A549 (cell line): ENCODE measurements at regions not wholly inside any gene's neighbourhood (a gene's known extent, or its start where the extent isn't known, plus 50 kb on each side); places are given as distances from the start of the nearest gene placed in this dataset.

Source experiments
- ATAC-seq, 2 experiments: fragments of 200-7000 bp in 1 of 2; fragments of >200 bp in 1 of 2; cut with Nextera tagmentation in 1 of 2; cut with Tn5 transposase in 1 of 2; 3 replicates each; pipeline versions ENCODE4 v1.8.0 to v1.9.1; 2018 to 2020; ENCODE audit warnings: mild to moderate bottlenecking in 1 of 2, moderate library complexity in 1 of 2
- CTCF ChIA-PET: fragments of 300-600 bp; sonication (Branson Sonifier 250); formaldehyde crosslinking; extraction: SDS; loops from one replicate; lab custom pipeline; 2021; ENCODE audit warnings: antibody characterized with exemption, inconsistent platforms; lab: Yijun Ruan, JAX
- POLR2A ChIA-PET: fragments of 350-600 bp; formaldehyde crosslinking; extraction: SDS; loops from one replicate; lab custom pipeline; 2021; ENCODE audit warnings: antibody characterized with exemption, inconsistent platforms; lab: Yijun Ruan, JAX
- DNase-seq, 2 experiments: peaks; one replicate each; pipeline versions ENCODE4 v3.0.0 to v3.0.0-alpha.2; 2011 to 2016; ENCODE audit warnings: low read depth in 1 of 2, low spot score in 1 of 2
- FAIRE-seq: peaks from 2 replicates; lab custom pipeline; 2011; peaks lifted over from hg19 to GRCh38; lab: Jason Lieb, UNC
- H3K27ac ChIP-seq, 2 experiments: fragments of >200 bp; sonication (Bioruptor Twin); formaldehyde crosslinking; 3 replicates each; pipeline ENCODE4 v1.5.1; 2016 to 2017
- H3K4me1 ChIP-seq: fragments of >200 bp; sonication (Bioruptor Twin); formaldehyde crosslinking; 3 replicates; pipeline ENCODE4 v1.6.1; 2016
- H3K4me2 ChIP-seq: fragments of >200 bp; sonication (Bioruptor Twin); formaldehyde crosslinking; 3 replicates; pipeline ENCODE4 v1.6.1; 2016
- H3K4me3 ChIP-seq: fragments of >200 bp; sonication (Bioruptor Twin); formaldehyde crosslinking; 3 replicates; pipeline ENCODE4 v1.5.1; 2016
- H3K9me3 ChIP-seq: fragments of >200 bp; sonication (Bioruptor Twin); formaldehyde crosslinking; 3 replicates; pipeline ENCODE4 v1.6.1; 2016
- CEBPB ChIP-seq, 2 experiments: fragments of >200 bp in 1 of 2; sonication (Bioruptor Twin) in 1 of 2; formaldehyde crosslinking in 1 of 2; IDR thresholded peaks; 2 replicates each; pipeline ENCODE4 v1.6.1; 2012 to 2016
- CHD2 ChIP-seq: fragments of 150-350 bp; IDR thresholded peaks from 2 replicates; pipeline ENCODE4 v1.6.1; 2014; ENCODE audit warnings: low read length; ENCODE audit not compliant: partially characterized antibody
- EHF ChIP-seq: fragments of 250-450 bp; sonication (Bioruptor Pico); IDR thresholded peaks from 2 replicates; pipeline ENCODE4 v1.5.0; 2020; ENCODE audit warnings: mild to moderate bottlenecking
- FOSB ChIP-seq: fragments of 250-450 bp; sonication (Bioruptor Pico); IDR thresholded peaks from 2 replicates; pipeline ENCODE4 v1.5.0; 2020; ENCODE audit warnings: mild to moderate bottlenecking, moderate library complexity
- GATA3 ChIP-seq: IDR thresholded peaks from 2 replicates; pipeline ENCODE4 v1.6.1; 2012; ENCODE audit warnings: borderline replicate concordance
- HEYL ChIP-seq: fragments of 250-450 bp; sonication (Bioruptor Pico); IDR thresholded peaks from 2 replicates; pipeline ENCODE4 v1.8.0; 2021; ENCODE audit warnings: mild to moderate bottlenecking, moderate library complexity
- HOXB13 ChIP-seq: fragments of 250-450 bp; sonication (Bioruptor Pico); IDR thresholded peaks from 2 replicates; pipeline ENCODE4 v1.5.0; 2020; ENCODE audit warnings: low read depth, mild to moderate bottlenecking, moderate library complexity
- JUNB ChIP-seq: fragments of >200 bp; sonication (Bioruptor Twin); formaldehyde crosslinking; IDR thresholded peaks from 2 replicates; pipeline ENCODE4 v1.6.1; 2016
- KDM5A ChIP-seq: fragments of 200-600 bp; sonication (generic); IDR thresholded peaks from 2 replicates; pipeline ENCODE4 v1.6.1; 2016; ENCODE audit warnings: antibody characterized with exemption, mild to moderate bottlenecking
- MAFK ChIP-seq: fragments of 450-650 bp; IDR thresholded peaks from 2 replicates; pipeline ENCODE4 v1.6.1; 2014; ENCODE audit not compliant: partially characterized antibody
- NFE2L2 ChIP-seq: fragments of 150-350 bp; conservative IDR thresholded peaks from 2 replicates; pipeline ENCODE4 v1.6.1; 2014; ENCODE audit warnings: low read length
- NPAS2 ChIP-seq: fragments of 250-450 bp; sonication (Bioruptor Pico); IDR thresholded peaks from 2 replicates; pipeline ENCODE4 v1.8.0; 2022; ENCODE audit warnings: mild to moderate bottlenecking, moderate library complexity, borderline replicate concordance
- PHF8 ChIP-seq: fragments of 200-600 bp; sonication (generic); IDR thresholded peaks from 2 replicates; pipeline ENCODE4 v1.6.1; 2016; ENCODE audit warnings: low read depth, mild to moderate bottlenecking, antibody characterized with exemption, moderate library complexity, borderline replicate concordance
- RAD21 ChIP-seq, 2 experiments: fragments of >200 bp in 1 of 2; sonication (Bioruptor Twin) in 1 of 2; formaldehyde crosslinking in 1 of 2; IDR thresholded peaks in 1 of 2; conservative IDR thresholded peaks in 1 of 2; 2 replicates in 1 of 2; 3 replicates in 1 of 2; pipeline ENCODE4 v1.6.1; 2012 to 2018; ENCODE audit warnings: inconsistent platforms in 1 of 2
- RCOR1 ChIP-seq: fragments of 150-350 bp; IDR thresholded peaks from 2 replicates; pipeline ENCODE4 v1.6.1; 2014; ENCODE audit warnings: antibody characterized with exemption, low read length, low read depth
- RNF2 ChIP-seq: fragments of 200-600 bp; sonication (generic); IDR thresholded peaks from 2 replicates; pipeline ENCODE4 v1.6.1; 2016; ENCODE audit warnings: low read depth, mild to moderate bottlenecking, antibody characterized with exemption, moderate library complexity, borderline replicate concordance
- TFCP2L1 ChIP-seq: fragments of 250-450 bp; sonication (Bioruptor Pico); IDR thresholded peaks from 2 replicates; pipeline ENCODE4 v1.5.0; 2021; ENCODE audit warnings: mild to moderate bottlenecking
- ZSCAN20 ChIP-seq: fragments of 250-450 bp; sonication (Bioruptor Pico); IDR thresholded peaks from 2 replicates; pipeline ENCODE4 v1.8.0; 2022; ENCODE audit warnings: mild to moderate bottlenecking, moderate library complexity
- WGBS: methylation state at CpG from one replicate; pipeline ENCODE4 v1.1.6; 2017; ENCODE audit errors: missing lambda C conversion rate; 5-methylcytosine and 5-hydroxymethylcytosine counted together
- TF ChIP-seq, protein P1 (sequence below): fragments of >200 bp; sonication (Bioruptor Twin); formaldehyde crosslinking; IDR thresholded peaks from 3 replicates; pipeline ENCODE4 v1.5.1; 2016
- TF ChIP-seq, protein P2 (sequence below): fragments of 150-350 bp; IDR thresholded peaks from 2 replicates; pipeline ENCODE4 v1.6.1; 2014; ENCODE audit warnings: low read depth, mild to moderate bottlenecking, low read length
- TF ChIP-seq, protein P3 (sequence below): IDR thresholded peaks from 2 replicates; pipeline ENCODE4 v1.6.1; 2012; ENCODE audit warnings: low read depth, borderline replicate concordance
- TF ChIP-seq, protein P4 (sequence below): fragments of 200-600 bp; sonication (generic); IDR thresholded peaks from 2 replicates; pipeline ENCODE4 v1.6.1; 2016; ENCODE audit warnings: antibody characterized with exemption, mild to moderate bottlenecking, moderate library complexity

DNA sequence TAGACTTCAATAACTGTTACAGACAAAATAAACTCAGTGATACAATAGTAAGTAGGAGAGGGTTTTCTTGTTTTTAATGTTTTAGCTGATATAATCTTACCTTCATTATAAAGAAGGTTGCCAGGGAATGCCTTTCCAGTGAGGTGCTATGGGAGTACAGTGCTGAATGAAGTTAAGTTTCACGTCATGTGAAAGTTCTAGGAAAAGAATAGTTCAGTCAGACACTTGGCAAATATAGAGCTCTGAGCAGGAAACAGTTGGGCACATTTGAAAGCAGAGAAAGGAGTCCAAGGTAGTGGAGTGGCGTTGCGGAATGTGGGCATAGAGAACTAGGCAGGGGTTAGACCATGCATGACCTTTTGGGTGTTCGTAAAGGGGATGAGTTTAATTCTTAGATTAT lies 88.6 kb upstream of the DCN start:
- H3K4me2 ChIP-seq = no peak overlapping the region
- CTCF ChIA-PET = interaction anchor here (0.6 kb wide), 1 partner anchor 1399 kb away, joined by 3 read pairs; no protein-coding TSS in a partner anchor
- no peak overlapping the region for H3K4me3 ChIP-seq
- no peaks in the 10 kb centered on the region for H3K4me1 ChIP-seq
- TF ChIP-seq PHF8 = no peak
- TF ChIP-seq, protein P1, sequence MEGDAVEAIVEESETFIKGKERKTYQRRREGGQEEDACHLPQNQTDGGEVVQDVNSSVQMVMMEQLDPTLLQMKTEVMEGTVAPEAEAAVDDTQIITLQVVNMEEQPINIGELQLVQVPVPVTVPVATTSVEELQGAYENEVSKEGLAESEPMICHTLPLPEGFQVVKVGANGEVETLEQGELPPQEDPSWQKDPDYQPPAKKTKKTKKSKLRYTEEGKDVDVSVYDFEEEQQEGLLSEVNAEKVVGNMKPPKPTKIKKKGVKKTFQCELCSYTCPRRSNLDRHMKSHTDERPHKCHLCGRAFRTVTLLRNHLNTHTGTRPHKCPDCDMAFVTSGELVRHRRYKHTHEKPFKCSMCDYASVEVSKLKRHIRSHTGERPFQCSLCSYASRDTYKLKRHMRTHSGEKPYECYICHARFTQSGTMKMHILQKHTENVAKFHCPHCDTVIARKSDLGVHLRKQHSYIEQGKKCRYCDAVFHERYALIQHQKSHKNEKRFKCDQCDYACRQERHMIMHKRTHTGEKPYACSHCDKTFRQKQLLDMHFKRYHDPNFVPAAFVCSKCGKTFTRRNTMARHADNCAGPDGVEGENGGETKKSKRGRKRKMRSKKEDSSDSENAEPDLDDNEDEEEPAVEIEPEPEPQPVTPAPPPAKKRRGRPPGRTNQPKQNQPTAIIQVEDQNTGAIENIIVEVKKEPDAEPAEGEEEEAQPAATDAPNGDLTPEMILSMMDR = no peak
- TF ChIP-seq HOXB13 (CRISPR knock-in tag) = no peak
- no peak for TF ChIP-seq RAD21 (conservative IDR thresholded peaks at IDR 0.05 in 1 of 2, IDR thresholded peaks at IDR 0.05 in 1 of 2)
- no peak for TF ChIP-seq NPAS2 (CRISPR knock-in tag)
- TF ChIP-seq, all 56 proteins: peak for 0
- POLR2A ChIA-PET = no interaction called here
- WGBS = 53% methylated on average over 4 of the region's 4 CpGs
- Histone ChIP-seq H3K9me3 (no peaks in the 10 kb centered on the region), H3K27ac (no peak overlapping the region)
- FAIRE-seq (no peak), ATAC-seq (no peak), DNase-seq (no peak)

DNA sequence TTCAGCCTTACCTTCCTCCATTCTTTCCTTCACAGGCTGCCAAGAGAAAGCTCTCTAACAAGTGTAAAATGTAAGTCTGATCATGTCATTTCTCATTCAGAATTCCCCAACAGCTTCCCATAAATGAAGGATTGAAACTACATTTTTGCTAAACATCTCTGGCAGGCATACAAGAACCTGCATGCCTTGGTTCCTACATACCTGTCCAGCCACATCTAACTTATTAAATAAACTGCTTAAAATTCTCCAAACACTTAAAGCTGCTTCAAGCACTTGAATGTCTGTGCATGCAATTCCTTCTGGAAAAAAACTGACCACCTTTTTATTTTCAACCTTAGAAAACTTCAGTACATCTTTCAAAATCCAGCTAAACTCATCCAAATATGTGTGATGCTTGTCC lies 84.4 kb upstream of the DCN start:
- no peaks in the 10 kb centered on the region; the same call in 2 of the 3 replicates for H3K9me3 ChIP-seq
- FAIRE-seq = no peak
- H3K27ac ChIP-seq = no peak overlapping the region
- H3K4me3 ChIP-seq = no peak overlapping the region
- TF ChIP-seq CHD2 (no peak), PHF8 (no peak), FOSB (CRISPR knock-in tag) (no peak), RCOR1 (no peak), HEYL (CRISPR knock-in tag) (no peak)
- TF ChIP-seq, protein P2, sequence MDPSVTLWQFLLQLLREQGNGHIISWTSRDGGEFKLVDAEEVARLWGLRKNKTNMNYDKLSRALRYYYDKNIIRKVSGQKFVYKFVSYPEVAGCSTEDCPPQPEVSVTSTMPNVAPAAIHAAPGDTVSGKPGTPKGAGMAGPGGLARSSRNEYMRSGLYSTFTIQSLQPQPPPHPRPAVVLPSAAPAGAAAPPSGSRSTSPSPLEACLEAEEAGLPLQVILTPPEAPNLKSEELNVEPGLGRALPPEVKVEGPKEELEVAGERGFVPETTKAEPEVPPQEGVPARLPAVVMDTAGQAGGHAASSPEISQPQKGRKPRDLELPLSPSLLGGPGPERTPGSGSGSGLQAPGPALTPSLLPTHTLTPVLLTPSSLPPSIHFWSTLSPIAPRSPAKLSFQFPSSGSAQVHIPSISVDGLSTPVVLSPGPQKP = no peak
- ChIA-PET POLR2A (no interaction called here), CTCF (no interaction called here)
- no peak overlapping the region for H3K4me2 ChIP-seq
- no peak for DNase-seq
- H3K4me1 ChIP-seq = no peaks in the 10 kb centered on the region
- no peak for ATAC-seq

DNA sequence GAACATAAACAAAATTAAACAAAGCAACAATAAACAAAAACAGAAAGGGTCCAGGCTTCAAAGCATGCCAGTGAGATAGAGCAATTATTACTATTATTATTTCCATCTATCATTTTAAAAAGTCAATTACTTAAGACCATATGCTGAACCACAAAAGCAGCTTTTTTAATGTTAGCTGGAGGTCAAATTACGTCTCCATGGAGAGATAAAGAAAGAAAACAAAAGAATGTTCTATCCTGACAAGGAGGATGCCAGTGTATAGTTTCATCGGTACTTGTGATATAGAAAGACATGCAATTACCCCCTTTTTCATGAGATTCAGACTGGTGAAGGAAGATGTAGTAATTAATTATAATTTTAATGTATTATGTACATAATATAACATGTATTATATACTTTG lies 81.6 kb upstream of the DCN start:
- DNase-seq (no peak), FAIRE-seq (no peak), ATAC-seq (no peak)
- Histone ChIP-seq H3K4me2 (no peak overlapping the region), H3K4me1 (no peaks in the 10 kb centered on the region), H3K9me3 (no peaks in the 10 kb centered on the region; the same call in 2 of the 3 replicates), H3K27ac (no peak overlapping the region), H3K4me3 (no peak overlapping the region)
- ChIA-PET CTCF (no interaction called here), POLR2A (no interaction called here)
- 15% methylated on average over 2 of the region's 2 CpGs for WGBS
- TF ChIP-seq MAFK = no peak

DNA sequence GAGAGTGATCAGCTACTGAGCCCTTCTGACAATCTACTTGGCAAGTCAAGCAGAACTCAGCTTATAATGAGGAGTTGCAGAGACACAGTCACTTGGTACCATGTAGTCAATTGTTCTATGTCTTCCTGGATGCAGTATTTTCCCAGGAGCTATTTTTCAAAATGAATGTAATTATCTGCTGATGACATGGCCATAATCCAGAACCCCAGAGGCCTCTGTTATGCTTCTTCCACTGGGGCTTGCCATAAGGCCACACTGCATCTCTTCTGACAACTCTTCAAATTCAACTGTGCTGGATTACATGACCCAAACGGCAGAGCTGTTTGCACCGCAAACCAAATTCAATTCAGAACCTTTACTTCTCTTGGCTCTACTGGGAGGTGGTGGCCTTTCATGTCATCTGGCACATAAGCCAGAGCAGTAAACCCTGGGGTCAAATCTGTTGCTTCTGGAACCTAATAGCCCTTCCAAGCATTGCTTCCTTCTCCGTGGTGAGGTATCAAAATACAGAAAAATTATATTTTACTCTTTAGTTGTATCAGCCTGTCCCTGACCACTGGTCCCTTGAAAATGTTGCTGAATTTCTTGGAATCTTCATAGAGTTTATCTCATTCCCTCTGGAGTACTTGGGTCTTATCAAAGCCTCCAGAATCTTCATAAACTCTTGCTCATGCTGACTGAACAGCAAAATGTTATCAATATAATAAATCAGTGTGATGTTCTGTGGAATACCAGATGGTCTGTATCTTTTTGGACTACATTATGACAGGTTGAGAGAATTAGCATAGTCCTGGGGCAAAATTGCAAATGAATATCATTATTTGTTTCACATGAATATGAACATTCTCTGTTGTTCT lies 79.4 kb upstream of the DCN start:
- FAIRE-seq (no peak), ATAC-seq (no peak), DNase-seq (no peak)
- ChIA-PET CTCF (no interaction called here), POLR2A (no interaction called here)
- no peak overlapping the region for H3K4me2 ChIP-seq
- no peaks in the 10 kb centered on the region for H3K4me1 ChIP-seq
- H3K27ac ChIP-seq = no peak overlapping the region
- WGBS = 32% methylated on average over 3 of the region's 3 CpGs
- H3K9me3 ChIP-seq = no peaks in the 10 kb centered on the region; the same call in 2 of the 3 replicates
- H3K4me3 ChIP-seq = no peak overlapping the region
- TF ChIP-seq ZSCAN20 (CRISPR knock-in tag) = no peak
- TF ChIP-seq KDM5A = no peak
- TF ChIP-seq JUNB = no peak
- TF ChIP-seq GATA3 = no peak
- TF ChIP-seq, protein P3, sequence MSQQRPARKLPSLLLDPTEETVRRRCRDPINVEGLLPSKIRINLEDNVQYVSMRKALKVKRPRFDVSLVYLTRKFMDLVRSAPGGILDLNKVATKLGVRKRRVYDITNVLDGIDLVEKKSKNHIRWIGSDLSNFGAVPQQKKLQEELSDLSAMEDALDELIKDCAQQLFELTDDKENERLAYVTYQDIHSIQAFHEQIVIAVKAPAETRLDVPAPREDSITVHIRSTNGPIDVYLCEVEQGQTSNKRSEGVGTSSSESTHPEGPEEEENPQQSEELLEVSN = no peak
- TF ChIP-seq HOXB13 (CRISPR knock-in tag) = no peak
- TF ChIP-seq, protein P4, sequence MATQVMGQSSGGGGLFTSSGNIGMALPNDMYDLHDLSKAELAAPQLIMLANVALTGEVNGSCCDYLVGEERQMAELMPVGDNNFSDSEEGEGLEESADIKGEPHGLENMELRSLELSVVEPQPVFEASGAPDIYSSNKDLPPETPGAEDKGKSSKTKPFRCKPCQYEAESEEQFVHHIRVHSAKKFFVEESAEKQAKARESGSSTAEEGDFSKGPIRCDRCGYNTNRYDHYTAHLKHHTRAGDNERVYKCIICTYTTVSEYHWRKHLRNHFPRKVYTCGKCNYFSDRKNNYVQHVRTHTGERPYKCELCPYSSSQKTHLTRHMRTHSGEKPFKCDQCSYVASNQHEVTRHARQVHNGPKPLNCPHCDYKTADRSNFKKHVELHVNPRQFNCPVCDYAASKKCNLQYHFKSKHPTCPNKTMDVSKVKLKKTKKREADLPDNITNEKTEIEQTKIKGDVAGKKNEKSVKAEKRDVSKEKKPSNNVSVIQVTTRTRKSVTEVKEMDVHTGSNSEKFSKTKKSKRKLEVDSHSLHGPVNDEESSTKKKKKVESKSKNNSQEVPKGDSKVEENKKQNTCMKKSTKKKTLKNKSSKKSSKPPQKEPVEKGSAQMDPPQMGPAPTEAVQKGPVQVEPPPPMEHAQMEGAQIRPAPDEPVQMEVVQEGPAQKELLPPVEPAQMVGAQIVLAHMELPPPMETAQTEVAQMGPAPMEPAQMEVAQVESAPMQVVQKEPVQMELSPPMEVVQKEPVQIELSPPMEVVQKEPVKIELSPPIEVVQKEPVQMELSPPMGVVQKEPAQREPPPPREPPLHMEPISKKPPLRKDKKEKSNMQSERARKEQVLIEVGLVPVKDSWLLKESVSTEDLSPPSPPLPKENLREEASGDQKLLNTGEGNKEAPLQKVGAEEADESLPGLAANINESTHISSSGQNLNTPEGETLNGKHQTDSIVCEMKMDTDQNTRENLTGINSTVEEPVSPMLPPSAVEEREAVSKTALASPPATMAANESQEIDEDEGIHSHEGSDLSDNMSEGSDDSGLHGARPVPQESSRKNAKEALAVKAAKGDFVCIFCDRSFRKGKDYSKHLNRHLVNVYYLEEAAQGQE = no peak
- TF ChIP-seq NFE2L2 = no peak
- no peak for TF ChIP-seq CEBPB (IDR thresholded peaks at IDR 0.05)
- TF ChIP-seq RNF2 = no peak
- no peak for TF ChIP-seq TFCP2L1 (CRISPR knock-in tag)
- no peak for TF ChIP-seq EHF (CRISPR knock-in tag)
